ENCODE measurements at regions not wholly inside any gene's neighbourhood (a gene's known extent, or its start where the extent isn't known, plus 50 kb on each side); places are given as distances from the start of the nearest gene placed in this dataset.
"Not testable (repeated sequence)": the region's sequence is repeated elsewhere in the genome, so short reads cannot be mapped to it uniquely, and the experiment has no call there.

GRCh38 chr20:29873946-29874345 is 1383.5 kb upstream of the DEFB115 start:
- intact Hi-C loops (cut with micrococcal nuclease; ENCODE audit: unreplicated experiment), result no loop called here
- H3K4me1 Mint-ChIP-seq (ENCODE audit: low read depth, unreplicated experiment), result no peaks in the 10 kb centered on the region

GRCh38 chr20:29874476-29875202 is 1382.8 kb upstream of the DEFB115 start:
- ChIA-PET POLR2A (no interaction called here), CTCF (no interaction called here)
- Mint-ChIP-seq H3K9me3 (ENCODE audit: unreplicated experiment) (peaks cover 40% of the 10 kb centered on the region), H3K4me1 (ENCODE audit: low read depth, unreplicated experiment) (no peaks in the 10 kb centered on the region), H3K4me3 (ENCODE audit: unreplicated experiment) (no peak overlapping the region), H3K27ac (ENCODE audit: unreplicated experiment) (no peak overlapping the region), H3K27me3 (ENCODE audit: insufficient read depth, unreplicated experiment) (no peaks in the 10 kb centered on the region), H3K36me3 (ENCODE audit: insufficient read depth, unreplicated experiment) (no peaks in the 10 kb centered on the region)
- H3K4me1 ChIP-seq, result peaks cover 7% of the 10 kb centered on the region
- TF ChIP-seq CTCF (IDR thresholded peaks at IDR 0.05; ENCODE audit: insufficient read depth in 1 of 2, low read depth in 1 of 2, low read length in 1 of 2, severe bottlenecking in 1 of 2, unreplicated experiment in 1 of 2), result no peak
- intact Hi-C loops (cut with micrococcal nuclease; ENCODE audit: unreplicated experiment), result no loop called here
- DNase-seq, result peak in 1 of 2 experiments; percentile 42
- no peaks in the 10 kb centered on the region for H3K27me3 ChIP-seq (replicated peaks; ENCODE audit: control insufficient read depth, insufficient read depth, low read length)
- BruUV-seq (replicated peaks), result no TSS peak
- H3K9me3 ChIP-seq, result peaks cover 25% of the 10 kb centered on the region
- H3K4me3 ChIP-seq (ENCODE audit: low read depth, low read length), result no peak overlapping the region
- no peaks in the 10 kb centered on the region for H3K36me3 ChIP-seq (ENCODE audit: control insufficient read depth, insufficient read depth, low read length)

More at GRCh38 chr20:29873946-29874345, 1383.5 kb upstream of the DEFB115 start:
- H3K27ac Mint-ChIP-seq (ENCODE audit: unreplicated experiment), result no peak overlapping the region
- DNase-seq, result peak in 1 of 2 experiments; percentile 49
- H3K9me3 Mint-ChIP-seq (ENCODE audit: unreplicated experiment), result peaks cover 47% of the 10 kb centered on the region
- H3K36me3 Mint-ChIP-seq (ENCODE audit: insufficient read depth, unreplicated experiment), result no peaks in the 10 kb centered on the region
- CTCF ChIA-PET, result no interaction called here
- no TSS peak for BruUV-seq (replicated peaks)
- H3K9me3 ChIP-seq, result peaks cover 27% of the 10 kb centered on the region
- no peaks in the 10 kb centered on the region for H3K27me3 ChIP-seq (replicated peaks; ENCODE audit: control insufficient read depth, insufficient read depth, low read length)
- TF ChIP-seq CTCF (IDR thresholded peaks at IDR 0.05; ENCODE audit: insufficient read depth in 1 of 2, low read depth in 1 of 2, low read length in 1 of 2, severe bottlenecking in 1 of 2, unreplicated experiment in 1 of 2), result no peak
- H3K27me3 Mint-ChIP-seq (ENCODE audit: insufficient read depth, unreplicated experiment), result no peaks in the 10 kb centered on the region
- H3K36me3 ChIP-seq (ENCODE audit: control insufficient read depth, insufficient read depth, low read length), result no peaks in the 10 kb centered on the region
- no peak overlapping the region for H3K4me3 ChIP-seq (ENCODE audit: low read depth, low read length)
- peaks cover 7% of the 10 kb centered on the region for H3K4me1 ChIP-seq
- H3K4me3 Mint-ChIP-seq (ENCODE audit: unreplicated experiment), result no peak overlapping the region
- POLR2A ChIA-PET, result no interaction called here

- peaks cover 25% of the 10 kb centered on the region for H3K9me3 ChIP-seq
- H3K4me3 ChIP-seq (ENCODE audit: low read depth, low read length); H3K4me1 Mint-ChIP-seq (ENCODE audit: low read depth, unreplicated experiment); H3K27ac Mint-ChIP-seq (ENCODE audit: unreplicated experiment); BruUV-seq (replicated peaks); H3K4me1 ChIP-seq; intact Hi-C loops (cut with micrococcal nuclease; ENCODE audit: unreplicated experiment); H3K27me3 ChIP-seq (replicated peaks; ENCODE audit: control insufficient read depth, insufficient read depth, low read length); H3K4me3 Mint-ChIP-seq (ENCODE audit: unreplicated experiment); POLR2A ChIA-PET; CTCF ChIA-PET; H3K27me3 Mint-ChIP-seq (ENCODE audit: insufficient read depth, unreplicated experiment); H3K36me3 ChIP-seq (ENCODE audit: control insufficient read depth, insufficient read depth, low read length); H3K36me3 Mint-ChIP-seq (ENCODE audit: insufficient read depth, unreplicated experiment): not testable (repeated sequence)
- DNase-seq, result peak in 1 of 2 experiments; percentile 36
- H3K9me3 Mint-ChIP-seq (ENCODE audit: unreplicated experiment), result peaks cover 37% of the 10 kb centered on the region
Observed at GRCh38 chr20:29875321-29876083, 1382.0 kb upstream of the DEFB115 start.

GRCh38 chr20:29876084-29876910 is 1381.2 kb upstream of the DEFB115 start:
- intact Hi-C loops (cut with micrococcal nuclease; ENCODE audit: unreplicated experiment); H3K36me3 ChIP-seq (ENCODE audit: control insufficient read depth, insufficient read depth, low read length); H3K27ac Mint-ChIP-seq (ENCODE audit: unreplicated experiment); H3K4me3 ChIP-seq (ENCODE audit: low read depth, low read length); H3K36me3 Mint-ChIP-seq (ENCODE audit: insufficient read depth, unreplicated experiment); H3K4me1 Mint-ChIP-seq (ENCODE audit: low read depth, unreplicated experiment); H3K27me3 ChIP-seq (replicated peaks; ENCODE audit: control insufficient read depth, insufficient read depth, low read length); BruUV-seq (replicated peaks); POLR2A ChIA-PET; H3K4me3 Mint-ChIP-seq (ENCODE audit: unreplicated experiment); CTCF ChIA-PET; H3K27me3 Mint-ChIP-seq (ENCODE audit: insufficient read depth, unreplicated experiment); H3K4me1 ChIP-seq: not testable (repeated sequence)
- peaks cover 37% of the 10 kb centered on the region for H3K9me3 Mint-ChIP-seq (ENCODE audit: unreplicated experiment)
- H3K9me3 ChIP-seq, result peaks cover 25% of the 10 kb centered on the region
- DNase-seq, result peak in 1 of 2 experiments; percentile 41

All from Caco-2 (cell line).